ENCODE measurements at regions not wholly inside any gene's neighbourhood (a gene's known extent, or its start where the extent isn't known, plus 50 kb on each side); places are given as distances from the start of the nearest gene placed in this dataset.

GRCh38 chr2:7280790-7281189, 363.6 kb downstream of the RNF144A start:
- TF ChIP-seq TAF1 (IDR thresholded peaks at IDR 0.05; ENCODE audit: borderline replicate concordance, insufficient read depth, low read length) (no peak), POLR2AphosphoS5 (IDR thresholded peaks at IDR 0.05; ENCODE audit: low read depth, low read length) (no peak), FOXP2 (optimal IDR thresholded peaks at IDR 0.05; ENCODE audit: borderline replicate concordance, extremely low read depth, extremely low read length, insufficient read depth) (no peak), SIN3A (IDR thresholded peaks at IDR 0.05; ENCODE audit: borderline replicate concordance, insufficient read depth, low read length) (no peak), REST (IDR thresholded peaks at IDR 0.05; ENCODE audit: insufficient read depth in 1 of 2, low read depth in 2 of 2, low read length in 2 of 2) (no peak)

- TF ChIP-seq POLR2AphosphoS5 (IDR thresholded peaks at IDR 0.05; ENCODE audit: low read depth, low read length): no peak
- TF ChIP-seq TAF1 (IDR thresholded peaks at IDR 0.05; ENCODE audit: borderline replicate concordance, insufficient read depth, low read length): no peak
- no peak for TF ChIP-seq REST (IDR thresholded peaks at IDR 0.05; ENCODE audit: insufficient read depth in 1 of 2, low read depth in 2 of 2, low read length in 2 of 2)
- TF ChIP-seq SIN3A (IDR thresholded peaks at IDR 0.05; ENCODE audit: borderline replicate concordance, insufficient read depth, low read length): no peak
- TF ChIP-seq FOXP2 (optimal IDR thresholded peaks at IDR 0.05; ENCODE audit: borderline replicate concordance, extremely low read depth, extremely low read length, insufficient read depth): no peak
Measured at GRCh38 chr2:7281231-7282201, 364.3 kb downstream of the RNF144A start.

- TF ChIP-seq SIN3A (IDR thresholded peaks at IDR 0.05; ENCODE audit: borderline replicate concordance, insufficient read depth, low read length) (no peak), FOXP2 (optimal IDR thresholded peaks at IDR 0.05; ENCODE audit: borderline replicate concordance, extremely low read depth, extremely low read length, insufficient read depth) (no peak)
Measured at GRCh38 chr2:7286120-7286519, 368.9 kb downstream of the RNF144A start.

GRCh38 chr2:7288484-7288883, 371.3 kb downstream of the RNF144A start:
- no peak for TF ChIP-seq SIN3A (IDR thresholded peaks at IDR 0.05; ENCODE audit: borderline replicate concordance, insufficient read depth, low read length)
- no peak for TF ChIP-seq FOXP2 (optimal IDR thresholded peaks at IDR 0.05; ENCODE audit: borderline replicate concordance, extremely low read depth, extremely low read length, insufficient read depth)
- TF ChIP-seq TAF1 (IDR thresholded peaks at IDR 0.05; ENCODE audit: borderline replicate concordance, insufficient read depth, low read length): no peak

- TF ChIP-seq TAF1 (IDR thresholded peaks at IDR 0.05; ENCODE audit: borderline replicate concordance, insufficient read depth, low read length) (no peak), FOXP2 (optimal IDR thresholded peaks at IDR 0.05; ENCODE audit: borderline replicate concordance, extremely low read depth, extremely low read length, insufficient read depth) (no peak), POLR2AphosphoS5 (IDR thresholded peaks at IDR 0.05; ENCODE audit: low read depth, low read length) (no peak), SIN3A (IDR thresholded peaks at IDR 0.05; ENCODE audit: borderline replicate concordance, insufficient read depth, low read length) (no peak), REST (IDR thresholded peaks at IDR 0.05; ENCODE audit: insufficient read depth in 1 of 2, low read depth in 2 of 2, low read length in 2 of 2) (no peak)
Measured at GRCh38 chr2:7289697-7290096, 372.5 kb downstream of the RNF144A start.

GRCh38 chr2:7292154-7292691, 375.0 kb downstream of the RNF144A start:
- TF ChIP-seq POLR2AphosphoS5 (IDR thresholded peaks at IDR 0.05; ENCODE audit: low read depth, low read length): no peak
- TF ChIP-seq FOXP2 (optimal IDR thresholded peaks at IDR 0.05; ENCODE audit: borderline replicate concordance, extremely low read depth, extremely low read length, insufficient read depth): no peak
- TF ChIP-seq REST (IDR thresholded peaks at IDR 0.05; ENCODE audit: insufficient read depth in 1 of 2, low read depth in 2 of 2, low read length in 2 of 2): no peak
- TF ChIP-seq SIN3A (IDR thresholded peaks at IDR 0.05; ENCODE audit: borderline replicate concordance, insufficient read depth, low read length): no peak
- TF ChIP-seq TAF1 (IDR thresholded peaks at IDR 0.05; ENCODE audit: borderline replicate concordance, insufficient read depth, low read length): no peak
